ENCODE measurements at regions not wholly inside any gene's neighbourhood (a gene's known extent, or its start where the extent isn't known, plus 50 kb on each side); places are given as distances from the start of the nearest gene placed in this dataset.

DNA sequence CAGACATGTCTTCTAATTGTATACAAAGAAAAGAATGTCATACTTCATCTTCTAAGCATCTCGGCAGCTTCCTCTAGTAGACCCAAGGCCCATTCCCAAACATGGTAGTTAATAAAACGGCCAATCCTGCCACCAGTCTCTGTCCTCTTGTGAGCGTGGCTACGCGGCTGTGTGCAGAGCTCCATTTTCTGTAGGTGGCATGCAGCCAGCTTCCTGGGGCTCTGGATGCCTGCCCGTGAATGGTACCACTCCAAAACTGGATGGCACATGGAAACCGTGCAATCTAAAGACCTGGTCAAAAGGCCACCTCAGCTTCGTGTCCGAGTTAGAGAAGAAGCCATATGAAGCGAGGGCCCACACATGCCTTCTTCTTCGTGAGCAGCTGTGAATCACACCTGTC, 110.7 kb downstream of the SIPA1L2 start:
- DNase-seq, result no peak

DNA sequence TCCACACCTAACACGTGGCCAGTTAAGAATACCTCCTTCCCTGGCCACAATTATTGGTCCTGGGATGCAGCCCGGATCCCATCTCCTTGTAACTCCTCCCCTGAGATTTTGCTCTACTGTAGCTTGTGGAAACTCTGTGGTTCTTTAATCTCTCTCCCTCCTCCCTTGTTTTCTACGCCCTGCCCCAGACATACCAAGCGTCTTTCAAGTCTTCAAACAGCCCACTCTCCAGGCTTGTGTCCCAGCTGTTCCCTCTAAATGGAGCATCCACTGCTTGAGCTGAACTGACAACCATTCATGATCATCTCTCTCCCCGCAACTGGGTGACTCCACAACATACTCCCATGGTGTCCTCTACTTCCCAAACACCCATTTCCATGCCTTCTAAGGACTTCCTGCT, 111.6 kb downstream of the SIPA1L2 start:
- no peak for DNase-seq

- DNase-seq, result no peak
Observed at GRCh38 chr1:232517204-232517603, 112.7 kb downstream of the SIPA1L2 start.

GRCh38 chr1:232515706-232516105, 114.2 kb downstream of the SIPA1L2 start:
- no peak for DNase-seq

DNA sequence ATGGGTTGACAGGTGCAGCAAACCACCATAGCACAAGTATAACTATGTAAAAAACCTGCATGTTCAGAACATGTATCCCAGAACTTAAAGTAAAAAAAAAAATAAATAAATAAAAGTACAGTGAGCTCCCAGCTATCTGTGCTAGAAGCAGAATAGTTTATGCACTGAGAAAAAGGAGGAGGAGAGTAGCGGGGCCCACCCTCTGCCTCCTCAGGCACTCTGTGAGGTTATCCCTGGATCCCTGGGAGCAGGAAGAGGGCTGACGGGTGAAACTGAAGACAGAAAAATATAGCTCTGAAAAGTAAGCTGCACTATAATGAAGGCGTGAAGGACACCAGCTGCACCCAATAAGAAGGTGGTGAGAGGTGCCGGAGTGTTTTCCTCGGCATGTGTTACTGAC, 117.2 kb downstream of the SIPA1L2 start:
- no peak for DNase-seq

GRCh38 chr1:232511172-232511571, 118.8 kb downstream of the SIPA1L2 start:
- DNase-seq, result no peak

- DNase-seq, result no peak
Observed at GRCh38 chr1:232510367-232511110, 119.4 kb downstream of the SIPA1L2 start.

- peak; percentile 14 for DNase-seq
Observed at GRCh38 chr1:232509570-232509969, 120.4 kb downstream of the SIPA1L2 start.

DNA sequence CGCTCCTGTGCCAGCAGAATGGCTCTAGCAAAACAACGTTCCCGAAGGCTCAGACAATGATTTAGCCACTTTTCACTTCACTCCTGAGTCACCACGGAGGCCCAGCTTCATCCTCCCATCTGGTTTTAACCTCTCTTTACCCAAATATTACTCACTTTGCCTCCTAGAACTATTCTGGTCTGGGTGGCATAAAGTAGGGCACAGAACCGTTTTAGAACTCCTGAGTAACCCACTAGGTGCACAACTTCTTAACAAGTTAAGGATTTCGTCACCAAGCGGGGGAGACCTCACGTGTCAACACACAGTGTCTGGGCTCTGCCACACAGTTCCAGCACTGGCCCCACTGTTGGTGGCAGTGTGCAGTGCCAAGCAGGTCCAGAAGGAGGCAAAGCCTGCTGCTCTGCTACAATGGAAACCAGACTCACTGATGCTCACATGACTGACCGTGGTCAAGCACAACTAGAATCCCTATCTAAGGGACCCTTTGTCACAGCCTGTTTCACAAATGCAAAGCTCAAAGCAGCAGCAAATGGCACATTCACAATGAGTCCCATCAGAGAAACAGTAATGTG, 121.7 kb downstream of the SIPA1L2 start:
- no peak for DNase-seq

DNA sequence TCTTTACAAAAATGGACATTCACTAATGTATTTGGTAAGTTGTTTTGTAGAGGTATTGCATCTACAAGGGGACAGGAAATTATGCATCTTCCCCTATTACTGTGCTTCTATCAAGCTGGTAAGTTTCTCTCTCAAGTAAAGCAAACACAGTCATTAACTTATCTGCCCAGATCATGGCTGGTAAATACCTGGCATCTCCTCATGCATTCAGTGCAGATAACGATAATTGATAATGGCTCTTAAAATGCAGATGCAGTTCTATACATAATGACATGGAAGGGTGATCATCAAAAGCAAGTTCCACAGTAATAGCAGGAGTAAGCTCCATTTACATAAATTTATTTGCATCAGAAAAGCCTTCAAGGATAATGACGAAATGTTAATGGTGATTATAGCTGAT, 122.4 kb downstream of the SIPA1L2 start:
- no peak for DNase-seq

DNA sequence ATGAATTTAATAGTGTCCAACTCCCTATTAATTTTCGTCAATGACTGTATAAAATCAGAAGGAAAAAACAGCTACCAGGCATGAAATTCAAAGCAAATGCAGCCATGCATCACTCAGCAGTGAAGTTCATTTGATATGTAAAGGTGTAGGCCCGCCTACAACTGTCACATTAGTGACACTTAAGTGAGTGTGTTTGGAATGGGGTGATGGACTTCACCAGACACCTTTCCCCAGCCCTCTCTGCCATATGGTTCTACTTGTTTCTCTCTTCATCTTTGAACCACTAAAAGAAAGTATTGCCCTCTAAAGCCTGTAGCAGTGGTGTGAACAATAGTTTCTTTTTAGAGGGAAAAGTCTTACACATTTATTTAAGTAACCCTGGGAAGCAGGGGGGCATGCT, 124.0 kb downstream of the SIPA1L2 start:
- DNase-seq, result no peak

GRCh38 chr1:232504651-232505050, 125.3 kb downstream of the SIPA1L2 start:
- DNase-seq, result no peak

- DNase-seq, result no peak
Observed at GRCh38 chr1:232503497-232503896, 126.4 kb downstream of the SIPA1L2 start.

GRCh38 chr1:232501854-232502253, 128.1 kb downstream of the SIPA1L2 start:
- no peak for DNase-seq

DNA sequence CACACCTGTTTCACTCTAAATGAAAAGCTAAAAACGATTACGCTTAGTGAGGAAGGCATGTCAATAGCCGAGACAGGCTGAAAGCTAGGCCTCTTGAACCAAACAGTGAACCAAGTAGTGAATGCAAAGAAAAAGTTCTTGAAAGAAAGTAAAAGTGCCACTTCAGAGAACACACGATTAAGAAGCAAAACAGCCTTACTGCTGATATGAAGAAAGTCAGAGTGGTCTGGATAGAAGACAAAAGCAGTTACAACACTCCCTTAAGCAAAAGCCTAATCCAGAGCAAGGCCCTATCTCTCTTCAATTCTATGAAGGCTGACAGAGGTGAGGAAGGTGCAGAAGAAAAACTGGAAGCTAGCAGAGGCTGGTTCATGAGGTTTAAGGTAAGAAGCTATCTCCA, 130.7 kb downstream of the SIPA1L2 start:
- DNase-seq, result no peak

GRCh38 chr1:232493869-232494268, 136.1 kb downstream of the SIPA1L2 start:
- no peak for DNase-seq

GRCh38 chr1:232489256-232489655, 140.7 kb downstream of the SIPA1L2 start:
- no peak for DNase-seq

GRCh38 chr1:232487236-232487635, 142.7 kb downstream of the SIPA1L2 start:
- DNase-seq, result no peak

DNA sequence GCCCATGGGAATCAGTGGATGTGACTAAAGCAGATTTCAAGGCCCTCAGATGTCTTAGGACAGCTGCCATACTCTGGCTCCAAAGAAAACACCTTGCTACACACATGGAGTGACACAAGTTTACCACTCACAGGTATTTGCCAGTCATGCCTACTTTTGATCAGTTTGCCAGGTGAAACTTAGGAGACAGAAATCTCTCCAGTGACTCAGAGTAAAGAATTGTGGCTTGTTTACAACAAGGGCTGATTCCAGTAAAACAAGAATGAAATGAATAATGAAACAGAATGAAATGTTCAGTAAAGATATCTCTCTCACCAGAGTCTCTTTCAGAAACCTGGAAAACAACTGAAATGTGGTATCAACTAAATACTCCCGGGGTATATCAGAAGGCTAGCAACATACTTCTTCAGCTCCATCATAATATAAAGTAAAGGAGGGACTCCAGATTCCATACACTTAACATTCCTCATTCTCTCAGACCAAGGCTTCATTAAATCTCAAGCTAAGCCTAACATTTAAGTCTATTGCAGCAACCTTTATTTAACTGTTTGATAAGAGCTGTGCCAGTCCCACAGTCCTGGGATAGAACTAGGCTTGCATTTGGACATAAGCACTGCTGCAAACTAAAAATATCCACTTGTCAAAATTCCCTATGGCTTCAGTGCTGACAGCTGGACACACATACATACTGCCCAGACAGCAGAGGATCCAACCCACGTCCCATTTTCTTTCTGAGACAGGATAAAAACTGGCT, 143.3 kb downstream of the SIPA1L2 start:
- DNase-seq, result no peak

- no peak for DNase-seq
Observed at GRCh38 chr1:232486006-232486405, 143.9 kb downstream of the SIPA1L2 start.

GRCh38 chr1:232484856-232485255, 145.1 kb downstream of the SIPA1L2 start:
- no peak for DNase-seq

- DNase-seq, result no peak
Observed at GRCh38 chr1:232483826-232484225, 146.1 kb downstream of the SIPA1L2 start.

DNA sequence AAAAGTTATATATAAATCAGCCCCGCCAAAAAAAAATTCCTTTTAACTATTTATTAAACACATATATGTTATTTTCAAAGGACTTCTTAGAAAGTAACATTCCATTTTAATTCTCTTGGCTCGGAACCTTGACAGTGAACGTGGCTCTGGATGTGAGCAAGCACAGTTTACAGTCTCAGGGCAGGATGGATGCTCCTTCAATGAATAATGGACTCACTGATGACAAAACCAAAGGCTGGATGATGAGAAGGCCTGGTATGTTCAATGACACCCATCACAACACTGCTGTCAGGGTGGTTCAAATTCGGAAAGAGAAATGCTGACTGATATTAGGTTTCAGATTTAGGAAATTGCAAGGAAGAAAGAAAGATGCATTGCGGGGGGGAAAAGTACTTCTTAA, 148.8 kb downstream of the SIPA1L2 start:
- DNase-seq, result no peak

- peak; percentile 90 for DNase-seq
Observed at GRCh38 chr1:232477728-232478127, 152.2 kb downstream of the SIPA1L2 start.
